PC-3 (cell line): ENCODE measurements at regions not wholly inside any gene's neighbourhood (a gene's known extent, or its start where the extent isn't known, plus 50 kb on each side); places are given as distances from the start of the nearest gene placed in this dataset.

Source experiments
- ATAC-seq: fragments of 200-7000 bp; cut with Tn5 transposase; 2 replicates; pipeline ENCODE4 v1.9.1; 2020; ENCODE audit warnings: mild to moderate bottlenecking, moderate library complexity
- BruUV-seq: library from RNA; stranded (reverse); fragments of 400-500 nt; replicated peaks from 2 replicates; lab custom pipeline; 2021; lab: Mats Ljungman, UMichigan
- CTCF ChIA-PET: fragments of 300-600 bp; sonication (Branson Sonifier 250); formaldehyde crosslinking; loops from one replicate; lab custom pipeline; 2022; ENCODE audit warnings: antibody characterized with exemption; lab: Charles Lee
- POLR2A ChIA-PET: fragments of 300-600 bp; sonication (Branson Sonifier 250); formaldehyde crosslinking; loops from one replicate; lab custom pipeline; 2022; ENCODE audit warnings: antibody characterized with exemption; ENCODE audit not compliant: unreplicated experiment; lab: Charles Lee
- DNase-seq: peaks from one replicate; pipeline ENCODE4 v3.0.0-alpha.2; 2015
- H2AFZ ChIP-seq: fragments of 300-600 bp; sonication (generic); 2 replicates; pipeline ENCODE4 v1.6.0; 2016; ENCODE audit warnings: antibody characterized with exemption, low read length
- H3F3A ChIP-seq: fragments of 300-600 bp; sonication (generic); one replicate; pipeline ENCODE4 v1.6.0; 2017; ENCODE audit warnings: antibody characterized with exemption, low read length, control low read depth, mild to moderate bottlenecking; ENCODE audit not compliant: unreplicated experiment
- H3K27ac ChIP-seq: fragments of 300-600 bp; sonication (generic); 2 replicates; pipeline ENCODE4 v1.5.1; 2016; ENCODE audit warnings: mild to moderate bottlenecking, low read length
- H3K27me3 ChIP-seq: fragments of 300-600 bp; sonication (generic); 2 replicates; pipeline ENCODE4 v1.6.1; 2016; ENCODE audit warnings: low read length, mixed read lengths
- H3K36me3 ChIP-seq: fragments of 300-600 bp; sonication (generic); 2 replicates; pipeline ENCODE4 v1.6.1; 2016; ENCODE audit warnings: low read depth, mixed run types, low read length, mixed read lengths
- H3K4me1 ChIP-seq: fragments of 300-600 bp; sonication (generic); 2 replicates; pipeline ENCODE4 v1.5.1; 2016; ENCODE audit warnings: low read length; ENCODE audit not compliant: insufficient read depth
- H3K4me2 ChIP-seq: fragments of 300-600 bp; sonication (generic); 2 replicates; pipeline ENCODE4 v1.6.0; 2016; ENCODE audit warnings: low read length
- H3K4me3 ChIP-seq: fragments of 300-600 bp; sonication (generic); 2 replicates; pipeline ENCODE4 v1.5.1; 2016; ENCODE audit warnings: mild to moderate bottlenecking, low read length, mixed read lengths
- H3K79me2 ChIP-seq: fragments of 300-600 bp; sonication (generic); 2 replicates; pipeline ENCODE4 v1.6.1; 2017; ENCODE audit warnings: low read length, mixed read lengths
- H3K9ac ChIP-seq: fragments of 300-600 bp; sonication (generic); 2 replicates; pipeline ENCODE4 v1.6.0; 2016; ENCODE audit warnings: mild to moderate bottlenecking, low read length
- H3K9me2 ChIP-seq: fragments of 300-600 bp; sonication (generic); replicated peaks from 2 replicates; pipeline ENCODE4 v1.6.1; 2016; ENCODE audit warnings: mixed run types, low read length, mixed read lengths
- H3K9me3 ChIP-seq: fragments of 300-600 bp; sonication (generic); 2 replicates; pipeline ENCODE4 v1.6.1; 2016; ENCODE audit warnings: low read length, mixed read lengths
- H4K20me1 ChIP-seq: fragments of 300-600 bp; sonication (generic); 2 replicates; pipeline ENCODE4 v1.6.1; 2016; ENCODE audit warnings: low read length, mixed read lengths
- EZH2 ChIP-seq: fragments of 300-600 bp; sonication (generic); IDR thresholded peaks from one replicate; pipeline ENCODE4 v1.6.1; 2017; ENCODE audit warnings: antibody characterized with exemption, mild to moderate bottlenecking, low read length; ENCODE audit not compliant: unreplicated experiment
- EZH2phosphoT487 ChIP-seq: fragments of 300-600 bp; sonication (generic); IDR thresholded peaks from 2 replicates; pipeline ENCODE4 v1.6.1; 2018; ENCODE audit warnings: mild to moderate bottlenecking, antibody characterized with exemption, low read length, borderline replicate concordance
- intact Hi-C: fragments of 100-400 bp; cut with micrococcal nuclease; formaldehyde crosslinking; loops from 2 replicates; pipeline ENCODE4 v1.9.0; 2023
- TF ChIP-seq, protein P1 (sequence below): fragments of 300-600 bp; sonication (generic); conservative IDR thresholded peaks from 2 replicates; pipeline ENCODE4 v1.5.1; 2017; ENCODE audit warnings: antibody characterized with exemption, low read depth, mild to moderate bottlenecking, low read length

DNA sequence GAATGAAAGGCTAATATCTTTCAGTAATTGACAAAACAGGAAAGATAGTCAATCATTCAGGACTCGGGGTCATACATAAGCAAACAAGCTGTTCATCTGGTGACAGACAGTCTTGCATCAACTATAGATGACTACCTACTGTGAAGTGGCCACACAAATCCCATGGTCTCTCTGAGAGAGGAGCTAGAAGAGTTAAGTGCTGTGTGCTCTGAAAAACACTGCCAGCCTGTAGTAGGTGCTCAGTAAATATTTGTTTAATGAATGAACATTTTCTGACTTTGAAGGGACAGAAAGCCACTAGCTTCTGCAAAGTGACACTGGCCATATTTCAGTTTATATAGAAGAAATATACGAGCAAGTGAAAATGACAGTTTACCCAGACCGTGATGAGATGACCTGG is 184.0 kb upstream of the CHAC2 start:
- Histone ChIP-seq H4K20me1 (no peaks in the 10 kb centered on the region), H3K4me1 (no peaks in the 10 kb centered on the region), H2AFZ (no peak overlapping the region), H3F3A (no peaks in the 10 kb centered on the region), H3K27ac (no peak overlapping the region), H3K9me2 (no peaks in the 10 kb centered on the region), H3K27me3 (no peaks in the 10 kb centered on the region), H3K4me2 (no peak overlapping the region), H3K79me2 (no peaks in the 10 kb centered on the region), H3K36me3 (no peaks in the 10 kb centered on the region), H3K9me3 (no peaks in the 10 kb centered on the region), H3K4me3 (no peak overlapping the region), H3K9ac (no peak overlapping the region)
- ChIA-PET CTCF (no interaction called here), POLR2A (no interaction called here)
- no peak for DNase-seq
- no peak for ATAC-seq
- TF ChIP-seq EZH2phosphoT487 (no peak), EZH2 (no peak)
- TF ChIP-seq, protein P1, sequence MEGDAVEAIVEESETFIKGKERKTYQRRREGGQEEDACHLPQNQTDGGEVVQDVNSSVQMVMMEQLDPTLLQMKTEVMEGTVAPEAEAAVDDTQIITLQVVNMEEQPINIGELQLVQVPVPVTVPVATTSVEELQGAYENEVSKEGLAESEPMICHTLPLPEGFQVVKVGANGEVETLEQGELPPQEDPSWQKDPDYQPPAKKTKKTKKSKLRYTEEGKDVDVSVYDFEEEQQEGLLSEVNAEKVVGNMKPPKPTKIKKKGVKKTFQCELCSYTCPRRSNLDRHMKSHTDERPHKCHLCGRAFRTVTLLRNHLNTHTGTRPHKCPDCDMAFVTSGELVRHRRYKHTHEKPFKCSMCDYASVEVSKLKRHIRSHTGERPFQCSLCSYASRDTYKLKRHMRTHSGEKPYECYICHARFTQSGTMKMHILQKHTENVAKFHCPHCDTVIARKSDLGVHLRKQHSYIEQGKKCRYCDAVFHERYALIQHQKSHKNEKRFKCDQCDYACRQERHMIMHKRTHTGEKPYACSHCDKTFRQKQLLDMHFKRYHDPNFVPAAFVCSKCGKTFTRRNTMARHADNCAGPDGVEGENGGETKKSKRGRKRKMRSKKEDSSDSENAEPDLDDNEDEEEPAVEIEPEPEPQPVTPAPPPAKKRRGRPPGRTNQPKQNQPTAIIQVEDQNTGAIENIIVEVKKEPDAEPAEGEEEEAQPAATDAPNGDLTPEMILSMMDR, result no peak
- no TSS peak for BruUV-seq
- intact Hi-C loops, result no loop called here

DNA sequence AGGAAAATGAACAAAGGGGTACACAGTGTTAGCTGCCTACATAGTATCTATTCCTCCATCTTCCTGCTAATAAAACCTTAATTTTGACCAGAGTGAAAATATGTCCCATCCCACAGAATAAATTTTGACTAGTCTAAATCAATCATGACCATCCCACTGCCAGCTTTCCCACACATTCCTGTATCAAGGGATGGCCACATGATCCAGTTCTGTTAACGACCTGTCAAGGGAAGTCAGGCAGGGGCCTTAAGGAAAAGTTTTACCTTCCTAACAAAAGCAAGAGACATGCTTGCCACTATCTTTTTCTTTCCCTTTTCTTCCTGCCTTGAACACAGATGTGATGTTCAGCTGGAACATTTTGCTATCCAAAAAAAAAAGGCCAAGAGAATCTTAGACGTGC is 185.0 kb upstream of the CHAC2 start:
- intact Hi-C loops, result no loop called here
- DNase-seq (no peak), ATAC-seq (no peak)
- no peak for TF ChIP-seq EZH2phosphoT487
- TF ChIP-seq EZH2, result no peak
- TF ChIP-seq, protein P1, result no peak
- H3K79me2 ChIP-seq, result no peaks in the 10 kb centered on the region
- H3K27ac ChIP-seq, result no peak overlapping the region
- H3K27me3 ChIP-seq, result no peaks in the 10 kb centered on the region
- BruUV-seq, result no TSS peak
- H3K4me2 ChIP-seq, result no peak overlapping the region
- H3K9me3 ChIP-seq, result no peaks in the 10 kb centered on the region
- H2AFZ ChIP-seq, result no peak overlapping the region
- no peak overlapping the region for H3K9ac ChIP-seq
- no peaks in the 10 kb centered on the region for H4K20me1 ChIP-seq
- no peaks in the 10 kb centered on the region for H3K36me3 ChIP-seq
- CTCF ChIA-PET, result no interaction called here
- POLR2A ChIA-PET, result no interaction called here
- H3K9me2 ChIP-seq, result no peaks in the 10 kb centered on the region
- H3K4me1 ChIP-seq, result no peaks in the 10 kb centered on the region
- H3F3A ChIP-seq, result no peaks in the 10 kb centered on the region
- no peak overlapping the region for H3K4me3 ChIP-seq

GRCh38 chr2:53576166-53576565 is 191.4 kb upstream of the CHAC2 start:
- ChIA-PET CTCF (no interaction called here), POLR2A (no interaction called here)
- Histone ChIP-seq H3F3A (no peaks in the 10 kb centered on the region), H3K4me2 (no peak overlapping the region), H3K9me2 (no peaks in the 10 kb centered on the region), H4K20me1 (no peaks in the 10 kb centered on the region), H3K79me2 (no peaks in the 10 kb centered on the region), H3K9me3 (no peaks in the 10 kb centered on the region), H2AFZ (no peak overlapping the region), H3K36me3 (no peaks in the 10 kb centered on the region), H3K27me3 (no peaks in the 10 kb centered on the region), H3K9ac (no peak overlapping the region), H3K27ac (no peak overlapping the region), H3K4me1 (no peaks in the 10 kb centered on the region), H3K4me3 (no peak overlapping the region)
- BruUV-seq, result no TSS peak
- DNase-seq (no peak), ATAC-seq (no peak)
- intact Hi-C loops, result no loop called here
- TF ChIP-seq, protein P1, result no peak
- TF ChIP-seq EZH2, result no peak
- TF ChIP-seq EZH2phosphoT487, result no peak
